ENCODE measurements at regions not wholly inside any gene's neighbourhood (a gene's known extent, or its start where the extent isn't known, plus 50 kb on each side); places are given as distances from the start of the nearest gene placed in this dataset.

DNA sequence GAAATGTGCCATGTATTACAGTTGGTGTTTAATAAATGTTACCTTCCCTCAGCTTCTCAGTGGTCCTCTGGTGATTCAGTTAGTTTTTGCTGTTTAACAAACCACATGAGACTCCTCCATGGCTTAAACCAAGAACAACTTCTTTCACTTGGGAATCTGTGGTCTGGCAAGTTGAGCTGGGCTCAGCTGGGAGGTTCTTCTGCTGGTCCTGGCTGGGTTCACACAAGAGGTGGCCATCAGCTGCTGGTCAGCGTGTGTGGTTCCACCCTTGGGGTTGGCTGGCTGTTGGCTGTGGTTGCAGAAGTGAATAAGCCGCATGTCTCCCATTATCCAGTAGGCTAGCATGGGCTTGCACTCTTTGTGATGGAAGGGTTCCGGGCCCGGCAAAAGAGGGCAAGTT lies 160.5 kb downstream of the MIAT start:
- ATAC-seq = no peak
- TF ChIP-seq PPARA (CRISPR knock-in tag; IDR thresholded peaks at IDR 0.05; ENCODE audit: borderline replicate concordance) (no peak), ISL1 (CRISPR knock-in tag; IDR thresholded peaks at IDR 0.05) (no peak), RARB (CRISPR knock-in tag; IDR thresholded peaks at IDR 0.05) (no peak), ZNF565 (CRISPR knock-in tag; conservative IDR thresholded peaks at IDR 0.05; ENCODE audit: low read depth) (no peak)
- TF ChIP-seq, protein P1, sequence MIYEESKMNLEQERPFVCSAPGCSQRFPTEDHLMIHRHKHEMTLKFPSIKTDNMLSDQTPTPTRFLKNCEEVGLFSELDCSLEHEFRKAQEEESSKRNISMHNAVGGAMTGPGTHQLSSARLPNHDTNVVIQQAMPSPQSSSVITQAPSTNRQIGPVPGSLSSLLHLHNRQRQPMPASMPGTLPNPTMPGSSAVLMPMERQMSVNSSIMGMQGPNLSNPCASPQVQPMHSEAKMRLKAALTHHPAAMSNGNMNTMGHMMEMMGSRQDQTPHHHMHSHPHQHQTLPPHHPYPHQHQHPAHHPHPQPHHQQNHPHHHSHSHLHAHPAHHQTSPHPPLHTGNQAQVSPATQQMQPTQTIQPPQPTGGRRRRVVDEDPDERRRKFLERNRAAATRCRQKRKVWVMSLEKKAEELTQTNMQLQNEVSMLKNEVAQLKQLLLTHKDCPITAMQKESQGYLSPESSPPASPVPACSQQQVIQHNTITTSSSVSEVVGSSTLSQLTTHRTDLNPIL (CRISPR knock-in tag; IDR thresholded peaks at IDR 0.05; ENCODE audit: low read depth) = no peak
- TF ChIP-seq, protein P2, sequence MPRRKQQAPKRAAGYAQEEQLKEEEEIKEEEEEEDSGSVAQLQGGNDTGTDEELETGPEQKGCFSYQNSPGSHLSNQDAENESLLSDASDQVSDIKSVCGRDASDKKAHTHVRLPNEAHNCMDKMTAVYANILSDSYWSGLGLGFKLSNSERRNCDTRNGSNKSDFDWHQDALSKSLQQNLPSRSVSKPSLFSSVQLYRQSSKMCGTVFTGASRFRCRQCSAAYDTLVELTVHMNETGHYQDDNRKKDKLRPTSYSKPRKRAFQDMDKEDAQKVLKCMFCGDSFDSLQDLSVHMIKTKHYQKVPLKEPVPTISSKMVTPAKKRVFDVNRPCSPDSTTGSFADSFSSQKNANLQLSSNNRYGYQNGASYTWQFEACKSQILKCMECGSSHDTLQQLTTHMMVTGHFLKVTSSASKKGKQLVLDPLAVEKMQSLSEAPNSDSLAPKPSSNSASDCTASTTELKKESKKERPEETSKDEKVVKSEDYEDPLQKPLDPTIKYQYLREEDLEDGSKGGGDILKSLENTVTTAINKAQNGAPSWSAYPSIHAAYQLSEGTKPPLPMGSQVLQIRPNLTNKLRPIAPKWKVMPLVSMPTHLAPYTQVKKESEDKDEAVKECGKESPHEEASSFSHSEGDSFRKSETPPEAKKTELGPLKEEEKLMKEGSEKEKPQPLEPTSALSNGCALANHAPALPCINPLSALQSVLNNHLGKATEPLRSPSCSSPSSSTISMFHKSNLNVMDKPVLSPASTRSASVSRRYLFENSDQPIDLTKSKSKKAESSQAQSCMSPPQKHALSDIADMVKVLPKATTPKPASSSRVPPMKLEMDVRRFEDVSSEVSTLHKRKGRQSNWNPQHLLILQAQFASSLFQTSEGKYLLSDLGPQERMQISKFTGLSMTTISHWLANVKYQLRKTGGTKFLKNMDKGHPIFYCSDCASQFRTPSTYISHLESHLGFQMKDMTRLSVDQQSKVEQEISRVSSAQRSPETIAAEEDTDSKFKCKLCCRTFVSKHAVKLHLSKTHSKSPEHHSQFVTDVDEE (CRISPR knock-in tag; IDR thresholded peaks at IDR 0.05) = no peak
- TF ChIP-seq, protein P3, sequence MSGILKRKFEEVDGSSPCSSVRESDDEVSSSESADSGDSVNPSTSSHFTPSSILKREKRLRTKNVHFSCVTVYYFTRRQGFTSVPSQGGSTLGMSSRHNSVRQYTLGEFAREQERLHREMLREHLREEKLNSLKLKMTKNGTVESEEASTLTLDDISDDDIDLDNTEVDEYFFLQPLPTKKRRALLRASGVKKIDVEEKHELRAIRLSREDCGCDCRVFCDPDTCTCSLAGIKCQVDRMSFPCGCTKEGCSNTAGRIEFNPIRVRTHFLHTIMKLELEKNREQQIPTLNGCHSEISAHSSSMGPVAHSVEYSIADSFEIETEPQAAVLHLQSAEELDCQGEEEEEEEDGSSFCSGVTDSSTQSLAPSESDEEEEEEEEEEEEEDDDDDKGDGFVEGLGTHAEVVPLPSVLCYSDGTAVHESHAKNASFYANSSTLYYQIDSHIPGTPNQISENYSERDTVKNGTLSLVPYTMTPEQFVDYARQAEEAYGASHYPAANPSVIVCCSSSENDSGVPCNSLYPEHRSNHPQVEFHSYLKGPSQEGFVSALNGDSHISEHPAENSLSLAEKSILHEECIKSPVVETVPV (CRISPR knock-in tag; IDR thresholded peaks at IDR 0.05) = no peak

DNA sequence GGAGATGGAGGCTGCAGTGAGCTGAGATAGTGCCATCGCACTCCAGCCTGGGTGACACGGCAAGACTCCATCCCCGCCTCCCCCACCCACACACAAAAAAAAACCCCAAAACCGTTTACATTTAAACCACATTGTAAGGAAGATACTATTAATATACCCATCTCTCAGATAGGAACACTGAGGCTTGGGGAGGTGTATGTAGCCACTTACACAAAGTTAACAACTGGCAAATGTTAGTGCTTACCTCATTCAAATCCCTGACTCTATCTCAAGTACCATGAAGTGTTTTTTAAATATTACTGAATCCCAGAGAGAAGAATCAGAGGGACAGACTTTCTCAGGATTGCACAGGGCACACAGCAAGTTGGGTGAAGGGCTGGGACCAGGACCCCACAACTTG lies 164.5 kb downstream of the MIAT start:
- no peak for TF ChIP-seq GLIS3 (CRISPR knock-in tag; IDR thresholded peaks at IDR 0.05)
- no peak for TF ChIP-seq ZFP3 (CRISPR knock-in tag; IDR thresholded peaks at IDR 0.05)
- no peak for ATAC-seq

DNA sequence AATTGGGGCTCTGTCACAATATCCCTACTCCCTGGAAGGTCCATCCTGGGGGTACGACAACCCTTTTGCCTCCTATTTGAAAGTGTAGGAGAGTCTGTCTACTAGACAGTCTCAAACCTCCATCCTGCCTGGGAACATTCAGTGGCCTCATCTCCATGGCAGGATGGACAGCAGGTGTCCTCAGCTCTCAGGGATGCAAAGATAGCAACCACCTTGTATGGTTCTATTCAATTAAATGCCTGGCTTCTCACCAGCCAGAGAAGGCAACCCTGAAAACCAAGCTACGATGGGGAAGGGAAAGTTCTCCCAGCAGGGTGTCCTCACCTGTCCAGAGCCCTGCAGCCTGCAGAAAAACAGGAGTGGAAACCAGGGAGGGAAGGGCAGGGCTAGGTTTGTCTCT lies 164.9 kb downstream of the MIAT start:
- TF ChIP-seq, protein P3 (CRISPR knock-in tag; IDR thresholded peaks at IDR 0.05) = no peak
- TF ChIP-seq ZNF565 (CRISPR knock-in tag; conservative IDR thresholded peaks at IDR 0.05; ENCODE audit: low read depth) (no peak), RARB (CRISPR knock-in tag; IDR thresholded peaks at IDR 0.05) (no peak), ZNF8 (CRISPR knock-in tag; IDR thresholded peaks at IDR 0.05) (no peak), SNAI2 (CRISPR knock-in tag; IDR thresholded peaks at IDR 0.05) (no peak), BACH2 (CRISPR knock-in tag; IDR thresholded peaks at IDR 0.05; ENCODE audit: borderline replicate concordance) (no peak), TOX (CRISPR knock-in tag; IDR thresholded peaks at IDR 0.05; ENCODE audit: borderline replicate concordance) (no peak), ZFP3 (CRISPR knock-in tag; IDR thresholded peaks at IDR 0.05) (no peak)
- TF ChIP-seq, protein P4, sequence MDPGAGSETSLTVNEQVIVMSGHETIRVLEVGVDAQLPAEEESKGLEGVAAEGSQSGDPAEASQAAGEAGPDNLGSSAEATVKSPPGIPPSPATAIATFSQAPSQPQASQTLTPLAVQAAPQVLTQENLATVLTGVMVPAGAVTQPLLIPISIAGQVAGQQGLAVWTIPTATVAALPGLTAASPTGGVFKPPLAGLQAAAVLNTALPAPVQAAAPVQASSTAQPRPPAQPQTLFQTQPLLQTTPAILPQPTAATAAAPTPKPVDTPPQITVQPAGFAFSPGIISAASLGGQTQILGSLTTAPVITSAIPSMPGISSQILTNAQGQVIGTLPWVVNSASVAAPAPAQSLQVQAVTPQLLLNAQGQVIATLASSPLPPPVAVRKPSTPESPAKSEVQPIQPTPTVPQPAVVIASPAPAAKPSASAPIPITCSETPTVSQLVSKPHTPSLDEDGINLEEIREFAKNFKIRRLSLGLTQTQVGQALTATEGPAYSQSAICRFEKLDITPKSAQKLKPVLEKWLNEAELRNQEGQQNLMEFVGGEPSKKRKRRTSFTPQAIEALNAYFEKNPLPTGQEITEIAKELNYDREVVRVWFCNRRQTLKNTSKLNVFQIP (CRISPR knock-in tag; IDR thresholded peaks at IDR 0.05; ENCODE audit: borderline replicate concordance, low read depth) = no peak
- ATAC-seq = no peak

DNA sequence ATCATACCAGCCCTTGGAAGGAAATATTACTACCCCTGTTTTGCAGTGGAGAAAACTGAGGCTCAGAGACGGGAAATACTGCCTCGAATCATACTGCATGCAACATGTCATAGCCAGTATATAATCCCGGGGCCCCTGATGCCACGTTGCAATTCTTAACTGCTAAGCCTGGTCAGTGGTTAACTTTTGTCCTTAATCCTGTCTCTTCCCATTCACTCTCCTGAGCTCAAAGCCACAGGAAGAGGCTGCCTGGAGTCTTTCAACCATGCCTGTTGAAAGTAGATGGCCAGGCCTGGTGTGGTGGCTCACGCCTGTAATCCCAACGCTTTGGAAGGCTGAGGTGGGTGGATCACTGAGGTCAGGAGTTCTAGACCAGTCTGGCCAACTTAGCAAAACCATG lies 166.6 kb downstream of the MIAT start:
- no peak for ATAC-seq
- TF ChIP-seq ESRRG (CRISPR knock-in tag; IDR thresholded peaks at IDR 0.05) = no peak
- TF ChIP-seq ARNTL (CRISPR knock-in tag; IDR thresholded peaks at IDR 0.05; ENCODE audit: borderline replicate concordance, low read depth) = no peak
- TF ChIP-seq CSDC2 (CRISPR knock-in tag; IDR thresholded peaks at IDR 0.05) = no peak
- TF ChIP-seq PPARA (CRISPR knock-in tag; IDR thresholded peaks at IDR 0.05; ENCODE audit: borderline replicate concordance) = no peak
- no peak for TF ChIP-seq ZFP30 (CRISPR knock-in tag; IDR thresholded peaks at IDR 0.05)
- TF ChIP-seq SNAI2 (CRISPR knock-in tag; IDR thresholded peaks at IDR 0.05) = no peak
- TF ChIP-seq, protein P5, sequence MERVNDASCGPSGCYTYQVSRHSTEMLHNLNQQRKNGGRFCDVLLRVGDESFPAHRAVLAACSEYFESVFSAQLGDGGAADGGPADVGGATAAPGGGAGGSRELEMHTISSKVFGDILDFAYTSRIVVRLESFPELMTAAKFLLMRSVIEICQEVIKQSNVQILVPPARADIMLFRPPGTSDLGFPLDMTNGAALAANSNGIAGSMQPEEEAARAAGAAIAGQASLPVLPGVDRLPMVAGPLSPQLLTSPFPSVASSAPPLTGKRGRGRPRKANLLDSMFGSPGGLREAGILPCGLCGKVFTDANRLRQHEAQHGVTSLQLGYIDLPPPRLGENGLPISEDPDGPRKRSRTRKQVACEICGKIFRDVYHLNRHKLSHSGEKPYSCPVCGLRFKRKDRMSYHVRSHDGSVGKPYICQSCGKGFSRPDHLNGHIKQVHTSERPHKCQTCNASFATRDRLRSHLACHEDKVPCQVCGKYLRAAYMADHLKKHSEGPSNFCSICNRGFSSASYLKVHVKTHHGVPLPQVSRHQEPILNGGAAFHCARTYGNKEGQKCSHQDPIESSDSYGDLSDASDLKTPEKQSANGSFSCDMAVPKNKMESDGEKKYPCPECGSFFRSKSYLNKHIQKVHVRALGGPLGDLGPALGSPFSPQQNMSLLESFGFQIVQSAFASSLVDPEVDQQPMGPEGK (CRISPR knock-in tag; IDR thresholded peaks at IDR 0.05; ENCODE audit: borderline replicate concordance) = no peak
- no peak for TF ChIP-seq ZC3H10 (CRISPR knock-in tag; IDR thresholded peaks at IDR 0.05)
